Right cardiac atrium (tissue), 5 donors: ENCODE measurements at regions not wholly inside any gene's neighbourhood (a gene's known extent, or its start where the extent isn't known, plus 50 kb on each side); places are given as distances from the start of the nearest gene placed in this dataset.

Source experiments
- ATAC-seq, 2 donors: fragments of 200-7000 bp; cut with Tn5 transposase; one replicate each; pipeline versions ENCODE4 v1.8.0 to v1.9.1; 2020; ENCODE audit warnings: moderate library complexity in 2 of 2, mild to moderate bottlenecking in 1 of 2
- DNase-seq, 3 donors: peaks; one replicate each; pipeline ENCODE4 v3.0.0-alpha.2; 2020
- H3K27ac ChIP-seq: one replicate; pipeline ENCODE4 v1.5.1; 2013; ENCODE audit warnings: mild to moderate bottlenecking, low read length, control low read depth, moderate library complexity
- H3K27me3 ChIP-seq: one replicate; pipeline ENCODE4 v1.6.1; 2013; ENCODE audit not compliant: control insufficient read depth, insufficient read depth
- H3K4me1 ChIP-seq: one replicate; pipeline ENCODE4 v1.6.1; 2013; ENCODE audit warnings: low read length; ENCODE audit not compliant: control insufficient read depth, insufficient read depth
- H3K4me3 ChIP-seq: one replicate; pipeline ENCODE4 v1.5.1; 2013; ENCODE audit warnings: low read length, control low read depth
- H3K9me3 ChIP-seq: one replicate; pipeline ENCODE4 v1.6.1; 2013; ENCODE audit warnings: low read length; ENCODE audit not compliant: control insufficient read depth
- WGBS: extraction: QIAGEN DNeasy Blood & Tissue Kit; methylation state at CpG from one replicate; pipeline ENCODE4 v1.1.7; 2013; 5-methylcytosine and 5-hydroxymethylcytosine counted together
- intact Hi-C, 4 donors: fragments of 100-400 bp; cut with DNase I; formaldehyde crosslinking; loops; one replicate each; pipeline versions ENCODE4 v1.11.0 to v1.14.0; 2022 to 2023
- donor health status: healthy with polysubstance abuse.
- donor health status: DM: no; HTN: yes; CAD: no.
- donor health status: DM: no; HTN: no; CAD: no.
- donor health status: DM: no; HTN: yes; CAD: no; lungs with severe emphysema.
- donor health status: DM: yes; HTN: yes; CAD: no.

DNA sequence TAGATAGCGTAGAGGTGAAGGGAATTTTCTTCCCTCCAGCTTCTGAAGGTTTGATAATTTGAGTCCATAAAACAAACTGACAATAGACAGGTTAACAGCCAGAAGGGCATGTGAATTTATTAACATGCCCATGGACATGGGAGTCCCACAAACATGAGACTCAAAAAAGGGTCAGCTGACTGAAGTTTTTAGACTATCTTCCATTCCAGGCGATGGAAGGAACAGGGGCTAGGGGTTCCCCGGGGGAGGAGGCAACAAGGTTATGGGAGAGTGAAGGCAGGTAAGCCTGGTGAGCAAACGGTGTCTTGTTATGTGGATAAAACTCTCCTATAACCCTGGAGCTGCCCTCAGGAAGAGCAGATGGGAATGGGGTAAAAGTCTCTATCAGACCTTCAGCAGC, 81.5 kb upstream of the SORBS2 start:
- DNase-seq (no peak), ATAC-seq (no peak)
- Histone ChIP-seq H3K4me3 (no peak overlapping the region), H3K27me3 (no peaks in the 10 kb centered on the region), H3K27ac (no peak overlapping the region), H3K4me1 (no peaks in the 10 kb centered on the region), H3K9me3 (no peaks in the 10 kb centered on the region)
- intact Hi-C loops, result no loop called here
- 96% methylated on average over 4 of the region's 4 CpGs for WGBS

DNA sequence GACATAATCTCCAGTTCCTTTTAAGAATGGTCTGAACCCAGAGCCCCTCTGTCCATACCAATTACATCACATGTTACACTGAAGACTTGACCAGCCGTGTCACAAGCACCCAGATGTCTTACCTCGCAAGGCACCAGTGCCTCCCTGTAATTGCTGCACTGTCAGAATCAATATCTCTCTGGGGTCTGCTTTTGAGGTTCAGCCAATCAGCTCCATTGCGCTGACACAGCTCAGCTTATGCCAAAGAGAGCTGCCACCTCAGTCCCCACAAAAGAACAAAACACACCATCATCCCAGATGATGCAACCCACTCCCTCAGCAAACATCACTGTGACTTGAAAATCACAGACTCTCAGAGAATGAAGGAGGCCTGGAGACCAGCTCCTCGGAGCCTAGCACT, 82.5 kb upstream of the SORBS2 start:
- DNase-seq (no peak), ATAC-seq (no peak)
- no peaks in the 10 kb centered on the region for H3K9me3 ChIP-seq
- no peaks in the 10 kb centered on the region for H3K4me1 ChIP-seq
- WGBS, result 88% methylated on average over 4 of the region's 4 CpGs
- H3K27me3 ChIP-seq, result no peaks in the 10 kb centered on the region
- no peak overlapping the region for H3K4me3 ChIP-seq
- intact Hi-C loops, result no loop called here
- no peak overlapping the region for H3K27ac ChIP-seq

- Histone ChIP-seq H3K4me1 (no peaks in the 10 kb centered on the region), H3K4me3 (no peak overlapping the region), H3K27ac (no peak overlapping the region), H3K9me3 (no peaks in the 10 kb centered on the region), H3K27me3 (no peaks in the 10 kb centered on the region)
- no peak for ATAC-seq
- WGBS, result 97% methylated on average over 14 of the region's 14 CpGs
- peak in 1 of 3 donors; percentile 45 for DNase-seq
- intact Hi-C loops, result no loop called here
These were observed 83.4 kb upstream of the SORBS2 start for GRCh38 chr4:185895351-185895750.

DNA sequence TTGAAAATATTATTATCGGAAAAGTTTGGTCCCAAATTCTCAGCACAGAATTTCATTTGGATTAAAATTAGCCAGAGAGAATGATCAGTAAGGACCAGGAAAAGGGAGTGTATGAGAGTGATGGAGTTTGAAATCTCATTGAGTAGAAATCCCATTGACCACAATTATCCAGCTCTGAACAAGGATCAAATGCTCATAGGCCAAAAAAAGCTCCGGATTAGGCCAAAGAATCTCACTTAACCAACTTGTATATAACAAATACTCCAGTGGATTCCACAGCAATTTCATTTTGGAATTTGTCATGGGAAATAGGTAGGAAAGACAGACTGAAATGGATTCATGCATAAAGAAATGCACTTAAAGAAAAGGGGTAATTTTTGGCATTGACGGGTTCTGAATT, 83.9 kb upstream of the SORBS2 start:
- 97% methylated on average over 3 of the region's 3 CpGs for WGBS
- intact Hi-C loops, result no loop called here
- H3K4me1 ChIP-seq, result no peaks in the 10 kb centered on the region
- no peak overlapping the region for H3K4me3 ChIP-seq
- no peaks in the 10 kb centered on the region for H3K9me3 ChIP-seq
- DNase-seq (no peak), ATAC-seq (no peak)
- H3K27ac ChIP-seq, result no peak overlapping the region
- no peaks in the 10 kb centered on the region for H3K27me3 ChIP-seq

DNA sequence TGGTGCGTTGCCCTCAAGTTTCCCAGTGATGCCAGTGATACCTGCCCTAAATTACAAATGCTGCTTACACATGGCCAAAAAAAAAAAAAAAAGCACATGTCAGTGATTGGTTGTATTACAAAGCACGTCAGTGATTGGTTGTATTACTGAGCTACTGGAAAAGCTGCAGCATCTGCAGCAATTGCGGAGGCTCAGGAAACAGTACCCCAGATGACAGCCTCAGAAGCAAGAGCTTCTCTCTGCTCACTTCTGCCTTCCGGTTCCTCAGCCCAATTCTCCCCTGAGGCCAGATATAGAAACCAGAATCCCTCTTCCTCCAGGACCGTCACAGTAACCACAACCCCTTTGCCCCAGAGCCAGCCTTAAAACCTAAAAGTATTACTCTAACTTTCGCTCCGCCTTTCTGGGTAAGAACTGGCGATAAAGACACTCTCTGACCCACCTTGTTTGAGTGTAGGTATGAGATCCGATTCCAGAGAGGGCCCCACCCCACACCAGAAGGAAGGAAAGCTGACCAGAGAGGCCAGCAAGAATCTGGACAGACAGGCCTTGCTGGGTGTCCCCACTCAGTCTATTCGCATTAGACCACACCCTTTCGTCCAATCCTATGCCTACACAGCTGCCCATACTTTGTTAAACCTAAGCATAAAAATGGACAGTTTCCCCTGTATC, 85.0 kb upstream of the SORBS2 start:
- 85% methylated on average over 11 of the region's 11 CpGs for WGBS
- H3K4me3 ChIP-seq, result no peak overlapping the region
- H3K27me3 ChIP-seq, result no peaks in the 10 kb centered on the region
- H3K27ac ChIP-seq, result no peak overlapping the region
- H3K4me1 ChIP-seq, result no peaks in the 10 kb centered on the region
- DNase-seq, result no peak
- no peaks in the 10 kb centered on the region for H3K9me3 ChIP-seq
- ATAC-seq, result no peak
- intact Hi-C loops, result no loop called here

- Histone ChIP-seq H3K9me3 (no peaks in the 10 kb centered on the region), H3K27me3 (no peaks in the 10 kb centered on the region), H3K27ac (no peak overlapping the region), H3K4me1 (no peaks in the 10 kb centered on the region), H3K4me3 (no peak overlapping the region)
- 80% methylated on average over 8 of the region's 8 CpGs for WGBS
- DNase-seq (no peak), ATAC-seq (no peak)
- intact Hi-C loops, result no loop called here
These were observed 86.4 kb upstream of the SORBS2 start for GRCh38 chr4:185898413-185898812.

GRCh38 chr4:185899833-185900232, 87.8 kb upstream of the SORBS2 start:
- intact Hi-C loops, result no loop called here
- ATAC-seq (no peak), DNase-seq (no peak)
- H3K4me3 ChIP-seq, result no peak overlapping the region
- H3K9me3 ChIP-seq, result no peaks in the 10 kb centered on the region
- no peak overlapping the region for H3K27ac ChIP-seq
- no peaks in the 10 kb centered on the region for H3K27me3 ChIP-seq
- no peaks in the 10 kb centered on the region for H3K4me1 ChIP-seq
- 89% methylated on average over 4 of the region's 4 CpGs for WGBS

- intact Hi-C loops, result no loop called here
- no peak overlapping the region for H3K4me3 ChIP-seq
- no peaks in the 10 kb centered on the region for H3K9me3 ChIP-seq
- ATAC-seq, result no peak
- no peak for DNase-seq
- no peak overlapping the region for H3K27ac ChIP-seq
- 68% methylated on average over 4 of the region's 4 CpGs for whole genome bisulfite sequencing
- no peaks in the 10 kb centered on the region for H3K4me1 ChIP-seq
- H3K27me3 ChIP-seq, result no peaks in the 10 kb centered on the region
These were observed 90.7 kb upstream of the SORBS2 start for GRCh38 chr4:185902654-185903053.

DNA sequence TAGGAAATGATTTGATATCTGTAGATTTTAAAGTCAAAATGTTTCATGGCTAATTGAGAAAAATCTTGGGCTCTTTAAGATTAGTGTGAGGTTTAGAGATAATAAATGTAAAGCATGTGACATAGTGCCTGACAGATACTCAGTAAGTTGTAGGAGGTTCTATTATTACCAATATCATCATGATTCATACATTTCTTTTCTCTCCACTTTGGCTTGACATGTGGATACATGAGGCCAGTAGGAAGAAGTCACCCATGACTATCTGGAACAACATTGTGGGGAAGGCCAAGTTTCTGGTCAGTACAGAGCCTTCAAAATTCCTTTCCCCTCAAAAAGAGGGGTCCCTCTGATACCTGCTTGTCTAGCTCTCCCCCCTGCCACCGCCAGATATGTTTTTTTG, 91.2 kb upstream of the SORBS2 start:
- no peak for DNase-seq
- Histone ChIP-seq H3K9me3 (no peaks in the 10 kb centered on the region), H3K4me1 (no peaks in the 10 kb centered on the region), H3K4me3 (no peak overlapping the region), H3K27ac (no peak overlapping the region), H3K27me3 (no peaks in the 10 kb centered on the region)
- no peak for ATAC-seq
- intact Hi-C loops, result no loop called here
- 96% methylated on average over 1 of the region's 1 CpG for WGBS

DNA sequence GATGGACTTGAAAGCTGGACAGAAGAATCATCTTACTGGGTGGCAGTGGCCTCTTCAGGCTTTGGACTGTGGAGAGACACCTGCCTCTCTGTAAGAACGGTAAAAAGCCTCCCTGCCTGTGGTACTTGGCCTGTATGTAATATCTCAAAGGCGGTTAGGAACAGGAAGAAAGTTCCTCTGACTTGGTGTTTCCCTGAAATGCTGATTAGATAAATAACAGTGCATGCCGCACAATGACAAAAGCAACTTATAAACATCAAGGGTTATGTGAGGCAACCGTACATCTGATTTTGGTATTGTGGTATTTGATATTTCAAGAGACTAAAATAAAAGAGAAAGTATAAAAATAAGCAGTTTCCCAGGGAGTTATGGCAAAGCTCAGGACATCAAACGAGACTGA, 92.4 kb upstream of the SORBS2 start:
- intact Hi-C loops, result no loop called here
- no peaks in the 10 kb centered on the region for H3K9me3 ChIP-seq
- no peak overlapping the region for H3K4me3 ChIP-seq
- DNase-seq (no peak), ATAC-seq (no peak)
- H3K27ac ChIP-seq, result no peak overlapping the region
- no peaks in the 10 kb centered on the region for H3K4me1 ChIP-seq
- WGBS, result 52% methylated on average over 5 of the region's 5 CpGs
- H3K27me3 ChIP-seq, result no peaks in the 10 kb centered on the region

DNA sequence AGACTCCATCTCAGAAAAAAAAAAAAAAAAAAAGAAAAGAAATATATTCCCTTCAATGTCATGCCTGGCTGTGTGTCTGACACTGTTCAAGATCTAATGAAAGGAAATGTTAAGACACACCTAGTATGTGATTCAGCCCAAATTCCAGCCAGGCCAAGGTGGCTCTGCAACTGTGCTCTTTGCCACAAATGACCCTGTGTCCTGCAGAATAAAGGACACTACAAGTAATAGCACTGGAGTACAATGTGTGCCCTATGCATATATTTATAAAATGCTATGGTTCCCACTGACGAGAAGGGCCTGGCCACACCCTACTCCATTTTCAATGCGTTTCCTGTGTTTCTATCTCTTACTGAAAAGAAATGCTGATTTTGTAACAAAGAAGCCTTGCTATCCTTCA, 98.0 kb upstream of the SORBS2 start:
- no peaks in the 10 kb centered on the region for H3K9me3 ChIP-seq
- H3K27ac ChIP-seq, result no peak overlapping the region
- ATAC-seq (peak in 1 of 2 donors; percentile 43), DNase-seq (no peak)
- H3K27me3 ChIP-seq, result no peaks in the 10 kb centered on the region
- 81% methylated on average over 2 of the region's 2 CpGs for WGBS
- no peaks in the 10 kb centered on the region for H3K4me1 ChIP-seq
- intact Hi-C loops, result no loop called here
- no peak overlapping the region for H3K4me3 ChIP-seq

DNA sequence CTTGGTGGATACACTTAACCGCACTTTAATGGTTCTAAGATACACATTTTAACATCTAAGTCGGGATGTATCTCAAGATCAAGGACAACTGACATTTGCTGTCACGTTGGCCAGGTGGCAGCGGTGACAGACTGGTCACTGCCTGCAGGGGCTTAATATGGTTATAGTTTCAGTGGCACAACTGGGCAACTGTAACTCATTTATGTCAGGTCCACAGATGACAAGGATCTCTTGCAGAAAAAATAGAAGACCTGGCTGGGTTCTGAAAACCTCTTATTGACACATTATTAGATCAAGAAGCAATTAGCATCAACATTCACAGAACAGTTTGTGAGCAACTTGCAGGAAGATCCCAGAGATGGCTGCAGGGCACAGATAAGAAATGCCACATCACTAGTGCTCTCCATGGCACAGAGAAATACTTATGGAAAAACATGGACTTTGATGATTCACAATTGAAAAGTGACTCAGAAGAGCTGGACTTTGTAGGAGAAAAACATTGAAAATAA, 99.6 kb upstream of the SORBS2 start:
- Histone ChIP-seq H3K4me1 (no peaks in the 10 kb centered on the region), H3K4me3 (no peak overlapping the region), H3K9me3 (no peaks in the 10 kb centered on the region), H3K27me3 (no peaks in the 10 kb centered on the region), H3K27ac (no peak overlapping the region)
- intact Hi-C loops, result no loop called here
- WGBS, result 93% methylated on average over 4 of the region's 4 CpGs
- no peak for ATAC-seq
- DNase-seq, result no peak
